ENCODE measurements at regions not wholly inside any gene's neighbourhood (a gene's known extent, or its start where the extent isn't known, plus 50 kb on each side); places are given as distances from the start of the nearest gene placed in this dataset.
"Not testable (repeated sequence)": the region's sequence is repeated elsewhere in the genome, so short reads cannot be mapped to it uniquely, and the experiment has no call there.

GRCh38 chr10:28453926-28454325, 79.0 kb upstream of the WAC start:
- peaks cover 13% of the 10 kb centered on the region for H3K9me3 Mint-ChIP-seq (ENCODE audit: low read depth)
- no peak overlapping the region for H3K27ac Mint-ChIP-seq
- TF ChIP-seq CTCF (IDR thresholded peaks at IDR 0.05; ENCODE audit: unreplicated experiment) = no peak
- H3K4me3 Mint-ChIP-seq (ENCODE audit: low read depth) = no peak overlapping the region
- peaks cover 3% of the 10 kb centered on the region for H3K36me3 Mint-ChIP-seq (ENCODE audit: insufficient read depth)
- peaks cover 2% of the 10 kb centered on the region for H3K4me1 Mint-ChIP-seq (ENCODE audit: low read depth)
- DNase-seq (ENCODE audit: low spot score, unreplicated experiment) = no peak
- no peaks in the 10 kb centered on the region for H3K27me3 Mint-ChIP-seq

GRCh38 chr10:28457110-28457509, 75.8 kb upstream of the WAC start:
- H3K4me1 Mint-ChIP-seq (ENCODE audit: low read depth) = peaks cover 8% of the 10 kb centered on the region
- H3K36me3 Mint-ChIP-seq (ENCODE audit: insufficient read depth) = peaks cover 3% of the 10 kb centered on the region
- no peak for DNase-seq (ENCODE audit: low spot score, unreplicated experiment)
- no peak for TF ChIP-seq CTCF (IDR thresholded peaks at IDR 0.05; ENCODE audit: unreplicated experiment)
- H3K4me3 Mint-ChIP-seq (ENCODE audit: low read depth) = no peak overlapping the region
- no peaks in the 10 kb centered on the region for H3K27me3 Mint-ChIP-seq
- H3K9me3 Mint-ChIP-seq (ENCODE audit: low read depth) = peaks cover 13% of the 10 kb centered on the region
- H3K27ac Mint-ChIP-seq = no peak overlapping the region

- not testable (repeated sequence) for H3K27ac Mint-ChIP-seq; H3K4me1 Mint-ChIP-seq (ENCODE audit: low read depth); DNase-seq (ENCODE audit: low spot score, unreplicated experiment); H3K27me3 Mint-ChIP-seq; H3K36me3 Mint-ChIP-seq (ENCODE audit: insufficient read depth); H3K4me3 Mint-ChIP-seq (ENCODE audit: low read depth)
- H3K9me3 Mint-ChIP-seq (ENCODE audit: low read depth) = peaks cover 13% of the 10 kb centered on the region
Measured at GRCh38 chr10:28457873-28458272, 75.0 kb upstream of the WAC start.

- H3K27ac Mint-ChIP-seq = no peak overlapping the region
- no peaks in the 10 kb centered on the region for H3K27me3 Mint-ChIP-seq
- DNase-seq (ENCODE audit: low spot score, unreplicated experiment) = no peak
- no peak for TF ChIP-seq CTCF (IDR thresholded peaks at IDR 0.05; ENCODE audit: unreplicated experiment)
- H3K4me3 Mint-ChIP-seq (ENCODE audit: low read depth) = no peak overlapping the region
- peaks cover 8% of the 10 kb centered on the region for H3K4me1 Mint-ChIP-seq (ENCODE audit: low read depth)
- H3K36me3 Mint-ChIP-seq (ENCODE audit: insufficient read depth) = peaks cover 2% of the 10 kb centered on the region
- peaks cover 7% of the 10 kb centered on the region for H3K9me3 Mint-ChIP-seq (ENCODE audit: low read depth)
Measured at GRCh38 chr10:28459453-28460144, 73.3 kb upstream of the WAC start.

GRCh38 chr10:28463141-28463540, 69.8 kb upstream of the WAC start:
- no peak for TF ChIP-seq CTCF (IDR thresholded peaks at IDR 0.05; ENCODE audit: unreplicated experiment)
- Mint-ChIP-seq H3K9me3 (ENCODE audit: low read depth) (no peaks in the 10 kb centered on the region), H3K27ac (no peak overlapping the region), H3K36me3 (ENCODE audit: insufficient read depth) (no peaks in the 10 kb centered on the region), H3K4me1 (ENCODE audit: low read depth) (peaks cover 6% of the 10 kb centered on the region), H3K4me3 (ENCODE audit: low read depth) (no peak overlapping the region), H3K27me3 (no peaks in the 10 kb centered on the region)
- DNase-seq (ENCODE audit: low spot score, unreplicated experiment) = no peak

GRCh38 chr10:28463676-28464395, 69.1 kb upstream of the WAC start:
- H3K9me3 Mint-ChIP-seq (ENCODE audit: low read depth) = no peaks in the 10 kb centered on the region
- no peaks in the 10 kb centered on the region for H3K36me3 Mint-ChIP-seq (ENCODE audit: insufficient read depth)
- no peak for TF ChIP-seq CTCF (IDR thresholded peaks at IDR 0.05; ENCODE audit: unreplicated experiment)
- no peak overlapping the region for H3K27ac Mint-ChIP-seq
- no peak overlapping the region for H3K4me3 Mint-ChIP-seq (ENCODE audit: low read depth)
- DNase-seq (ENCODE audit: low spot score, unreplicated experiment) = no peak
- no peaks in the 10 kb centered on the region for H3K27me3 Mint-ChIP-seq
- H3K4me1 Mint-ChIP-seq (ENCODE audit: low read depth) = peaks cover 6% of the 10 kb centered on the region
